HepG2 (cell line): ENCODE measurements at regions not wholly inside any gene's neighbourhood (a gene's known extent, or its start where the extent isn't known, plus 50 kb on each side); places are given as distances from the start of the nearest gene placed in this dataset.
A peak's percentile ranks its signal among the peaks of the same experiment; 100 is the strongest.

Experiments used
- ATAC-seq: fragments of 200-7000 bp; cut with Tn5 transposase; 3 replicates; pipeline ENCODE4 v1.9.1; 2020; ENCODE audit warnings: mild to moderate bottlenecking, moderate library complexity
- BruUV-seq: library from RNA; stranded (reverse); fragments of 400-500 nt; replicated peaks from 2 replicates; lab custom pipeline; 2021; lab: Mats Ljungman, UMichigan
- CTCF ChIA-PET: fragments of 300-600 bp; formaldehyde crosslinking; extraction: SDS; loops from one replicate; lab custom pipeline; 2021; ENCODE audit warnings: low total read pairs, inconsistent platforms, low intra/inter-chr PET ratio; lab: Yijun Ruan, JAX
- POLR2A ChIA-PET: fragments of 350-600 bp; sonication (Branson Sonifier 250); formaldehyde crosslinking; loops from one replicate; lab custom pipeline; 2020; ENCODE audit warnings: antibody characterized with exemption, inconsistent platforms; lab: Yijun Ruan, JAX
- DNase-seq: peaks from one replicate; pipeline ENCODE4 v3.0.0-alpha.2; 2015; ENCODE audit warnings: low spot score
- FAIRE-seq: peaks from 3 replicates; lab custom pipeline; 2011; peaks lifted over from hg19 to GRCh38; lab: Jason Lieb, UNC
- H2AFZ ChIP-seq: one replicate; pipeline ENCODE4 v1.6.1; 2011; ENCODE audit warnings: low read length, inconsistent platforms
- H3K27ac ChIP-seq: fragments of 300-600 bp; 3 replicates; pipeline ENCODE4 v1.8.0; 2011; ENCODE audit warnings: mixed run types, mild to moderate bottlenecking, mixed read lengths, low read length, inconsistent platforms; ENCODE audit not compliant: insufficient read depth; ENCODE audit errors: extremely low read length
- H3K27me3 ChIP-seq, 2 experiments: fragments of 200-600 bp in 1 of 2; 2 replicates in 1 of 2; 3 replicates in 1 of 2; pipeline versions ENCODE4 v1.6.0 to v1.8.0; 2011; ENCODE audit warnings: low read length in 2 of 2, mild to moderate bottlenecking in 2 of 2, moderate library complexity in 2 of 2, inconsistent platforms in 1 of 2; ENCODE audit not compliant: insufficient read depth in 2 of 2, control insufficient read depth in 1 of 2
- H3K36me3 ChIP-seq, 2 experiments: fragments of 200-600 bp in 1 of 2; replicated peaks in 1 of 2; 2 replicates in 1 of 2; 3 replicates in 1 of 2; pipeline versions ENCODE4 v1.5.1 to v1.8.0; 2011; ENCODE audit warnings: low read length in 2 of 2, inconsistent platforms in 1 of 2; ENCODE audit not compliant: insufficient read depth in 2 of 2, control insufficient read depth in 1 of 2
- H3K4me1 ChIP-seq: 2 replicates; pipeline ENCODE4 v1.5.1; 2012; ENCODE audit warnings: low read length, inconsistent platforms; ENCODE audit not compliant: insufficient read depth
- H3K4me2 ChIP-seq: 2 replicates; pipeline ENCODE4 v1.6.0; 2011; ENCODE audit warnings: low read depth, low read length, inconsistent platforms
- H3K4me3 ChIP-seq, 3 experiments: fragments of 200-600 bp in 1 of 3; sonication (generic), shearing (Covaris generic) in 1 of 3; replicated peaks in 1 of 3; 2 replicates each; pipeline ENCODE4 v1.5.1; 2011 to 2016; ENCODE audit warnings: low read length in 3 of 3, inconsistent platforms in 2 of 3, low read depth in 2 of 3, mild to moderate bottlenecking in 2 of 3, control low read depth in 1 of 3, mixed read lengths in 1 of 3; ENCODE audit not compliant: insufficient read depth in 1 of 3
- H3K79me2 ChIP-seq: one replicate; pipeline ENCODE4 v1.6.1; 2011; ENCODE audit warnings: low read length, inconsistent platforms; ENCODE audit not compliant: insufficient read depth
- H3K9ac ChIP-seq: 2 replicates; pipeline ENCODE4 v1.6.0; 2011; ENCODE audit warnings: mild to moderate bottlenecking, low read depth, low read length, inconsistent platforms; ENCODE audit not compliant: insufficient read depth
- H3K9me3 ChIP-seq: 2 replicates; pipeline ENCODE4 v1.5.1; 2012; ENCODE audit warnings: mild to moderate bottlenecking, low read length
- H4K20me1 ChIP-seq: 2 replicates; pipeline ENCODE4 v1.6.0; 2011; ENCODE audit warnings: inconsistent platforms, mild to moderate bottlenecking, low read length, moderate library complexity; ENCODE audit not compliant: insufficient read depth
- ATF4 ChIP-seq, 2 experiments: fragments of 450-650 bp in 1 of 2; sonication (generic) in 1 of 2; formaldehyde crosslinking; IDR thresholded peaks; 2 replicates each; pipeline versions ENCODE4 v1.5.0 to v1.8.0; 2020 to 2022; ENCODE audit warnings: mild to moderate bottlenecking in 1 of 2, missing genetic modification reagents in 1 of 2
- ATF7-NPFF ChIP-seq: sonication (generic); formaldehyde crosslinking; IDR thresholded peaks from 2 replicates; pipeline ENCODE4 v1.8.1; 2023; ENCODE audit warnings: mild to moderate bottlenecking, low read depth, missing genetic modification reagents, moderate library complexity
- CEBPB ChIP-seq: IDR thresholded peaks from 2 replicates; pipeline ENCODE4 v1.6.1; 2011; ENCODE audit warnings: low read depth, low read length, improper control_type of control experiment, borderline replicate concordance
- CEBPG ChIP-seq: IDR thresholded peaks from 2 replicates; pipeline ENCODE4 v1.6.1; 2016
- FOXO4 ChIP-seq: sonication (generic); formaldehyde crosslinking; conservative IDR thresholded peaks from 2 replicates; pipeline ENCODE4 v1.8.1; 2023; ENCODE audit warnings: missing genetic modification reagents
- HIC2 ChIP-seq: sonication (generic); formaldehyde crosslinking; IDR thresholded peaks from 2 replicates; pipeline ENCODE4 v1.9.0; 2022; ENCODE audit warnings: low read depth, missing genetic modification reagents
- JUN ChIP-seq: sonication (generic); formaldehyde crosslinking; IDR thresholded peaks from 2 replicates; pipeline ENCODE4 v1.4.0; 2020; ENCODE audit warnings: mild to moderate bottlenecking, missing genetic modification reagents
- KDM4B ChIP-seq: sonication (generic); formaldehyde crosslinking; IDR thresholded peaks from 2 replicates; pipeline ENCODE4 v1.4.0; 2020; ENCODE audit warnings: missing genetic modification reagents
- KMT2B ChIP-seq: IDR thresholded peaks from 2 replicates; pipeline ENCODE4 v1.6.1; 2016; ENCODE audit warnings: missing genetic modification reagents, missing compliant biosample characterization
- RAD51 ChIP-seq: fragments of 450-650 bp; IDR thresholded peaks from 2 replicates; pipeline ENCODE4 v1.6.1; 2016; ENCODE audit warnings: borderline replicate concordance
- RBM22 ChIP-seq: fragments of 200-400 bp; formaldehyde crosslinking; optimal IDR thresholded peaks from 2 replicates; pipeline ENCODE3; 2017; ENCODE audit warnings: mild to moderate bottlenecking, low read length, moderate library complexity
- REL ChIP-seq: sonication (generic); formaldehyde crosslinking; conservative IDR thresholded peaks from 2 replicates; pipeline ENCODE4 v1.8.0; 2022; ENCODE audit warnings: mild to moderate bottlenecking, missing genetic modification reagents, moderate library complexity
- ZNF20 ChIP-seq: sonication (generic); formaldehyde crosslinking; IDR thresholded peaks from 2 replicates; pipeline ENCODE4 v1.4.0; 2020; ENCODE audit warnings: mild to moderate bottlenecking, moderate library complexity, missing genetic modification reagents
- ZNF33B ChIP-seq: sonication (generic); formaldehyde crosslinking; IDR thresholded peaks from 2 replicates; pipeline ENCODE4 v1.5.1; 2020; ENCODE audit warnings: mild to moderate bottlenecking, missing genetic modification reagents
- ZNF441 ChIP-seq: sonication (generic); formaldehyde crosslinking; IDR thresholded peaks from 2 replicates; pipeline ENCODE4 v1.7.0; 2021; ENCODE audit warnings: missing genetic modification reagents, borderline replicate concordance
- ZSCAN22 ChIP-seq: sonication (generic); formaldehyde crosslinking; IDR thresholded peaks from 2 replicates; pipeline ENCODE4 v1.4.0; 2020; ENCODE audit warnings: mild to moderate bottlenecking, missing genetic modification reagents
- WGBS: methylation state at CpG from one replicate; pipeline ENCODE4 v1.1.6; 2017; ENCODE audit warnings: low lambda C conversion rate; 5-methylcytosine and 5-hydroxymethylcytosine counted together
- in situ Hi-C: cut with HindIII; loops from 2 replicates; pipeline ENCODE4 v1.10.0; 2017; ENCODE audit warnings: low pct_unique_long_range_greater_than_20kb; ENCODE audit not compliant: extremely low pct_ligation_motif_present
- intact Hi-C: fragments of 100-400 bp; cut with micrococcal nuclease; formaldehyde crosslinking; loops from one replicate; pipeline ENCODE4 v1.10.0; 2022; ENCODE audit not compliant: unreplicated experiment

- ATAC-seq (no peak), FAIRE-seq (no peak), DNase-seq (no peak)
- H3K9me3 ChIP-seq: no peaks in the 10 kb centered on the region
- TF ChIP-seq ATF7-NPFF (CRISPR knock-in tag): no peak
- no peak for TF ChIP-seq ZSCAN22 (CRISPR knock-in tag)
- peak; percentile 54 for TF ChIP-seq CEBPG (CRISPR knock-in tag)
- no peak for TF ChIP-seq FOXO4
- TF ChIP-seq JUN (CRISPR knock-in tag): no peak
- no peak for TF ChIP-seq KMT2B (CRISPR knock-in tag)
- no peak for TF ChIP-seq REL (CRISPR knock-in tag)
- TF ChIP-seq RBM22: no peak
- no peak for TF ChIP-seq RAD51
- TF ChIP-seq ZNF441 (CRISPR knock-in tag): no peak
- peak; percentile 72; the same call in 1 of the 2 replicates for TF ChIP-seq CEBPB
- no peak for TF ChIP-seq ZNF20
- no peak for TF ChIP-seq KDM4B (CRISPR knock-in tag)
- TF ChIP-seq ZNF33B (CRISPR knock-in tag): no peak
- TF ChIP-seq ATF4 (CRISPR knock-in tag; IDR thresholded peaks at IDR 0.05): peak in 1 of 2 experiments; percentile 96; a peak in 2 of 4 replicates
- no peak for TF ChIP-seq HIC2 (CRISPR knock-in tag)
- WGBS: 33% methylated on average over 1 of the region's 1 CpG
- no TSS peak for BruUV-seq
- no peak overlapping the region for H3K9ac ChIP-seq
- CTCF ChIA-PET: no interaction called here
- intact Hi-C loops: loop anchor here (10.0 kb wide), 1 partner anchor 133 kb away; no protein-coding TSS in a partner anchor
- H3K79me2 ChIP-seq: no peaks in the 10 kb centered on the region
- no peaks in the 10 kb centered on the region for H3K27me3 ChIP-seq
- no peak overlapping the region for H3K4me2 ChIP-seq
- POLR2A ChIA-PET: no interaction called here
- no peaks in the 10 kb centered on the region for H3K4me1 ChIP-seq
- H4K20me1 ChIP-seq: no peaks in the 10 kb centered on the region
- in situ Hi-C loops: no loop called here
- H3K27ac ChIP-seq: no peak overlapping the region
- H3K4me3 ChIP-seq: no peak overlapping the region
- no peaks in the 10 kb centered on the region for H3K36me3 ChIP-seq
- H2AFZ ChIP-seq: no peak overlapping the region
Observed at GRCh38 chr1:194298007-194298598, 1111.7 kb upstream of the B3GALT2 start.
